ENCODE measurements at regions not wholly inside any gene's neighbourhood (a gene's known extent, or its start where the extent isn't known, plus 50 kb on each side); places are given as distances from the start of the nearest gene placed in this dataset.

GRCh38 chr12:47366579-47366978 lies 286.8 kb upstream of the AMIGO2 start:
- no peak for TF ChIP-seq TAF1 (IDR thresholded peaks at IDR 0.05; ENCODE audit: borderline replicate concordance, insufficient read depth, low read length)
- TF ChIP-seq POLR2AphosphoS5 (IDR thresholded peaks at IDR 0.05; ENCODE audit: low read depth, low read length), result no peak
